ENCODE measurements at regions not wholly inside any gene's neighbourhood (a gene's known extent, or its start where the extent isn't known, plus 50 kb on each side); places are given as distances from the start of the nearest gene placed in this dataset.

- TF ChIP-seq CTCF (IDR thresholded peaks at IDR 0.05) (no peak), POLR2A (IDR thresholded peaks at IDR 0.05) (no peak)
These were observed 219.6 kb downstream of the KTN1 start for GRCh38 chr14:55799508-55800095.
